ENCODE measurements at regions not wholly inside any gene's neighbourhood (a gene's known extent, or its start where the extent isn't known, plus 50 kb on each side); places are given as distances from the start of the nearest gene placed in this dataset.
"Not testable (repeated sequence)": the region's sequence is repeated elsewhere in the genome, so short reads cannot be mapped to it uniquely, and the experiment has no call there.

- no peaks in the 10 kb centered on the region for H3K27me3 ChIP-seq (ENCODE audit: control insufficient read depth, insufficient read depth, low read length)
- H3K4me1 ChIP-seq (ENCODE audit: control insufficient read depth, insufficient read depth, low read length) = no peaks in the 10 kb centered on the region
- H3K9me3 ChIP-seq (ENCODE audit: control insufficient read depth, insufficient read depth, low read length) = no peaks in the 10 kb centered on the region
- no peak overlapping the region for H3K4me3 ChIP-seq (ENCODE audit: low read depth, low read length)
- H3K36me3 ChIP-seq (ENCODE audit: control insufficient read depth, insufficient read depth, low read length) = no peaks in the 10 kb centered on the region
- H3K27ac ChIP-seq (ENCODE audit: low read depth, low read length) = no peak overlapping the region
- no peak overlapping the region for H3K9ac ChIP-seq (ENCODE audit: low read depth, low read length)
Measured at GRCh38 chr2:15756882-15757819, 165.5 kb downstream of the DDX1 start.

- Histone ChIP-seq H3K27ac (ENCODE audit: low read depth, low read length) (no peak overlapping the region), H3K4me3 (ENCODE audit: low read depth, low read length) (no peak overlapping the region), H3K36me3 (ENCODE audit: control insufficient read depth, insufficient read depth, low read length) (no peaks in the 10 kb centered on the region), H3K4me1 (ENCODE audit: control insufficient read depth, insufficient read depth, low read length) (no peaks in the 10 kb centered on the region), H3K9me3 (ENCODE audit: control insufficient read depth, insufficient read depth, low read length) (no peaks in the 10 kb centered on the region), H3K9ac (ENCODE audit: low read depth, low read length) (no peak overlapping the region), H3K27me3 (ENCODE audit: control insufficient read depth, insufficient read depth, low read length) (no peaks in the 10 kb centered on the region)
Measured at GRCh38 chr2:15757820-15758586, 166.3 kb downstream of the DDX1 start.

GRCh38 chr2:15758848-15759247, 167.2 kb downstream of the DDX1 start:
- Histone ChIP-seq H3K36me3 (ENCODE audit: control insufficient read depth, insufficient read depth, low read length) (no peaks in the 10 kb centered on the region), H3K9me3 (ENCODE audit: control insufficient read depth, insufficient read depth, low read length) (no peaks in the 10 kb centered on the region), H3K27ac (ENCODE audit: low read depth, low read length) (no peak overlapping the region), H3K4me3 (ENCODE audit: low read depth, low read length) (no peak overlapping the region), H3K9ac (ENCODE audit: low read depth, low read length) (no peak overlapping the region), H3K27me3 (ENCODE audit: control insufficient read depth, insufficient read depth, low read length) (no peaks in the 10 kb centered on the region), H3K4me1 (ENCODE audit: control insufficient read depth, insufficient read depth, low read length) (no peaks in the 10 kb centered on the region)

- H3K27ac ChIP-seq (ENCODE audit: low read depth, low read length) = no peak overlapping the region
- H3K4me1 ChIP-seq (ENCODE audit: control insufficient read depth, insufficient read depth, low read length) = no peaks in the 10 kb centered on the region
- H3K36me3 ChIP-seq (ENCODE audit: control insufficient read depth, insufficient read depth, low read length) = no peaks in the 10 kb centered on the region
- no peak overlapping the region for H3K4me3 ChIP-seq (ENCODE audit: low read depth, low read length)
- H3K9me3 ChIP-seq (ENCODE audit: control insufficient read depth, insufficient read depth, low read length) = no peaks in the 10 kb centered on the region
- no peak overlapping the region for H3K9ac ChIP-seq (ENCODE audit: low read depth, low read length)
- no peaks in the 10 kb centered on the region for H3K27me3 ChIP-seq (ENCODE audit: control insufficient read depth, insufficient read depth, low read length)
Measured at GRCh38 chr2:15759385-15759784, 167.7 kb downstream of the DDX1 start.

GRCh38 chr2:15759791-15760190, 168.1 kb downstream of the DDX1 start:
- H3K36me3 ChIP-seq (ENCODE audit: control insufficient read depth, insufficient read depth, low read length); H3K9me3 ChIP-seq (ENCODE audit: control insufficient read depth, insufficient read depth, low read length); H3K27me3 ChIP-seq (ENCODE audit: control insufficient read depth, insufficient read depth, low read length); H3K9ac ChIP-seq (ENCODE audit: low read depth, low read length); H3K4me1 ChIP-seq (ENCODE audit: control insufficient read depth, insufficient read depth, low read length); H3K4me3 ChIP-seq (ENCODE audit: low read depth, low read length); H3K27ac ChIP-seq (ENCODE audit: low read depth, low read length): not testable (repeated sequence)

GRCh38 chr2:15760232-15760910, 168.7 kb downstream of the DDX1 start:
- H3K9me3 ChIP-seq (ENCODE audit: control insufficient read depth, insufficient read depth, low read length) = no peaks in the 10 kb centered on the region
- H3K36me3 ChIP-seq (ENCODE audit: control insufficient read depth, insufficient read depth, low read length) = no peaks in the 10 kb centered on the region
- H3K9ac ChIP-seq (ENCODE audit: low read depth, low read length) = no peak overlapping the region
- no peaks in the 10 kb centered on the region for H3K4me1 ChIP-seq (ENCODE audit: control insufficient read depth, insufficient read depth, low read length)
- no peak overlapping the region for H3K4me3 ChIP-seq (ENCODE audit: low read depth, low read length)
- no peak overlapping the region for H3K27ac ChIP-seq (ENCODE audit: low read depth, low read length)
- H3K27me3 ChIP-seq (ENCODE audit: control insufficient read depth, insufficient read depth, low read length) = no peaks in the 10 kb centered on the region

- no peaks in the 10 kb centered on the region for H3K36me3 ChIP-seq (ENCODE audit: control insufficient read depth, insufficient read depth, low read length)
- no peaks in the 10 kb centered on the region for H3K9me3 ChIP-seq (ENCODE audit: control insufficient read depth, insufficient read depth, low read length)
- H3K9ac ChIP-seq (ENCODE audit: low read depth, low read length) = no peak overlapping the region
- H3K27ac ChIP-seq (ENCODE audit: low read depth, low read length) = no peak overlapping the region
- H3K4me1 ChIP-seq (ENCODE audit: control insufficient read depth, insufficient read depth, low read length) = no peaks in the 10 kb centered on the region
- no peaks in the 10 kb centered on the region for H3K27me3 ChIP-seq (ENCODE audit: control insufficient read depth, insufficient read depth, low read length)
- H3K4me3 ChIP-seq (ENCODE audit: low read depth, low read length) = no peak overlapping the region
Measured at GRCh38 chr2:15761056-15761455, 169.4 kb downstream of the DDX1 start.

- Histone ChIP-seq H3K27ac (ENCODE audit: low read depth, low read length) (no peak overlapping the region), H3K4me1 (ENCODE audit: control insufficient read depth, insufficient read depth, low read length) (no peaks in the 10 kb centered on the region), H3K9ac (ENCODE audit: low read depth, low read length) (no peak overlapping the region), H3K36me3 (ENCODE audit: control insufficient read depth, insufficient read depth, low read length) (no peaks in the 10 kb centered on the region), H3K4me3 (ENCODE audit: low read depth, low read length) (no peak overlapping the region), H3K9me3 (ENCODE audit: control insufficient read depth, insufficient read depth, low read length) (no peaks in the 10 kb centered on the region), H3K27me3 (ENCODE audit: control insufficient read depth, insufficient read depth, low read length) (no peaks in the 10 kb centered on the region)
Measured at GRCh38 chr2:15761910-15762309, 170.2 kb downstream of the DDX1 start.

GRCh38 chr2:15762449-15762848, 170.8 kb downstream of the DDX1 start:
- Histone ChIP-seq H3K27me3 (ENCODE audit: control insufficient read depth, insufficient read depth, low read length) (no peaks in the 10 kb centered on the region), H3K4me3 (ENCODE audit: low read depth, low read length) (no peak overlapping the region), H3K9me3 (ENCODE audit: control insufficient read depth, insufficient read depth, low read length) (no peaks in the 10 kb centered on the region), H3K36me3 (ENCODE audit: control insufficient read depth, insufficient read depth, low read length) (no peaks in the 10 kb centered on the region), H3K4me1 (ENCODE audit: control insufficient read depth, insufficient read depth, low read length) (no peaks in the 10 kb centered on the region), H3K27ac (ENCODE audit: low read depth, low read length) (no peak overlapping the region), H3K9ac (ENCODE audit: low read depth, low read length) (no peak overlapping the region)

GRCh38 chr2:15763106-15763821, 171.6 kb downstream of the DDX1 start:
- Histone ChIP-seq H3K9me3 (ENCODE audit: control insufficient read depth, insufficient read depth, low read length) (no peaks in the 10 kb centered on the region), H3K4me1 (ENCODE audit: control insufficient read depth, insufficient read depth, low read length) (no peaks in the 10 kb centered on the region)

More at GRCh38 chr2:15763106-15763821, 171.6 kb downstream of the DDX1 start:
- Histone ChIP-seq H3K27me3 (ENCODE audit: control insufficient read depth, insufficient read depth, low read length) (no peaks in the 10 kb centered on the region), H3K4me3 (ENCODE audit: low read depth, low read length) (no peak overlapping the region), H3K27ac (ENCODE audit: low read depth, low read length) (no peak overlapping the region), H3K9ac (ENCODE audit: low read depth, low read length) (no peak overlapping the region), H3K36me3 (ENCODE audit: control insufficient read depth, insufficient read depth, low read length) (no peaks in the 10 kb centered on the region)
